Ishikawa (cell line): ENCODE measurements at regions not wholly inside any gene's neighbourhood (a gene's known extent, or its start where the extent isn't known, plus 50 kb on each side); places are given as distances from the start of the nearest gene placed in this dataset.

Experiments
- CEBPB ChIP-seq: IDR thresholded peaks from 2 replicates; pipeline ENCODE4 v1.6.1; 2012
- CREB1 ChIP-seq: IDR thresholded peaks from 2 replicates; pipeline ENCODE4 v1.6.1; 2012; ENCODE audit warnings: low read depth
- EP300 ChIP-seq: IDR thresholded peaks from 2 replicates; pipeline ENCODE4 v1.6.1; 2012; ENCODE audit warnings: borderline replicate concordance
- FOXM1 ChIP-seq: IDR thresholded peaks from 2 replicates; pipeline ENCODE4 v1.6.1; 2012; ENCODE audit warnings: low read depth, borderline replicate concordance
- MAX ChIP-seq: IDR thresholded peaks from 2 replicates; pipeline ENCODE4 v1.6.1; 2012
- RAD21 ChIP-seq: IDR thresholded peaks from 2 replicates; pipeline ENCODE4 v1.6.1; 2012; ENCODE audit warnings: low read depth
- REST ChIP-seq: IDR thresholded peaks from 2 replicates; pipeline ENCODE4 v1.6.1; 2012; ENCODE audit warnings: low read depth, mild to moderate bottlenecking
- TCF12 ChIP-seq: IDR thresholded peaks from 2 replicates; pipeline ENCODE4 v1.6.1; 2012; ENCODE audit warnings: low read depth
- YY1 ChIP-seq: IDR thresholded peaks from 2 replicates; pipeline ENCODE4 v1.6.1; 2012; ENCODE audit warnings: low read depth
- ZBTB7A ChIP-seq: IDR thresholded peaks from 2 replicates; pipeline ENCODE4 v1.6.1; 2012; ENCODE audit warnings: low read depth

DNA sequence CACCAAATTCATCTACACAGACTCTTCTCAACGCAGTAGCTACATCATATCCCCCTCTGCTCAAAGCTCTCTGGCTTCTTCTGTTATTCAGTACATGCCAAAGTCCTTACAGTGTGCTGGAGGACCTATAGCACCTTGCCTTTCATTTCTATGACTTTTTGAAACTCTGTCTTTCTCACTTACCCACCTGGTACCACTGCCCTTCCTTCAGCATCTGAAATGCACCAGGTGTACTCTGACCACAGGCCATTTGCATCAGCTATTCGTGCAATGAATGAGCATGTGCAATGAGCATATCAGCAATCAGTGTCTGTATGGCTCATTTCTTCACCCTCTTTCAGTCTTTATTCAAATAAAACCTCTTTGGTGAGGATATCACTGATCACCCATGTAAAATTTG lies 399.9 kb downstream of the RAB28 start:
- TF ChIP-seq FOXM1 (no peak), YY1 (no peak), EP300 (no peak), CREB1 (no peak), RAD21 (no peak), MAX (no peak), REST (no peak), TCF12 (no peak), CEBPB (no peak), ZBTB7A (no peak)
